ENCODE measurements at regions not wholly inside any gene's neighbourhood (a gene's known extent, or its start where the extent isn't known, plus 50 kb on each side); places are given as distances from the start of the nearest gene placed in this dataset.

GRCh38 chr15:75125935-75126334, 75.7 kb upstream of the C15orf39 start:
- no peak overlapping the region for H3K4me2 ChIP-seq (ENCODE audit: low read length)
- H3K4me3 ChIP-seq (ENCODE audit: low read depth, low read length), result no peak overlapping the region
- no peaks in the 10 kb centered on the region for H3K36me3 ChIP-seq (ENCODE audit: control insufficient read depth in 1 of 2, insufficient read depth in 2 of 2, low read length in 2 of 2)
- H2AK5ac ChIP-seq (ENCODE audit: low read length), result no peak overlapping the region
- no peak overlapping the region for H3K9ac ChIP-seq (ENCODE audit: low read length)
- peaks cover 2% of the 10 kb centered on the region for H3K9me3 ChIP-seq (ENCODE audit: insufficient read depth, low read depth, low read length)
- no CpG with 5 or more reads among the region's 5 CpGs for WGBS (ENCODE audit: extremely low coverage, insufficient coverage, insufficient read length)
- H3K4me1 ChIP-seq (ENCODE audit: control insufficient read depth in 1 of 2, insufficient read depth in 2 of 2, low read length in 2 of 2), result no peaks in the 10 kb centered on the region
- H3K79me2 ChIP-seq (ENCODE audit: control insufficient read depth, insufficient read depth, low read length, poor library complexity), result no peaks in the 10 kb centered on the region
- no peaks in the 10 kb centered on the region for H3K79me1 ChIP-seq (ENCODE audit: low read length)
- no peak overlapping the region for H3K18ac ChIP-seq (ENCODE audit: low read length)
- H3K23ac ChIP-seq (ENCODE audit: low read length), result no peak overlapping the region
- H2BK5ac ChIP-seq (ENCODE audit: low read depth, low read length, poor library complexity), result no peak overlapping the region
- no peak overlapping the region for H2AFZ ChIP-seq (ENCODE audit: insufficient read depth, low read length, poor library complexity)
- no peak overlapping the region for H3K4ac ChIP-seq (ENCODE audit: low read depth, low read length)
- H4K91ac ChIP-seq (ENCODE audit: low read depth, low read length), result no peak overlapping the region
- no peak overlapping the region for H4K8ac ChIP-seq (ENCODE audit: low read depth, low read length)
- DNase-seq, result no peak
- H3K27ac ChIP-seq (ENCODE audit: low read depth, low read length), result no peak overlapping the region
- H2BK12ac ChIP-seq (ENCODE audit: low read length), result no peak overlapping the region
- no peaks in the 10 kb centered on the region for H3K27me3 ChIP-seq (ENCODE audit: insufficient read depth, low read length)
- H2BK120ac ChIP-seq (ENCODE audit: insufficient read depth, low read length, poor library complexity), result no peak overlapping the region
- no peak overlapping the region for H3K14ac ChIP-seq (ENCODE audit: low read length)
- H4K12ac ChIP-seq (ENCODE audit: low read depth, low read length), result no peak overlapping the region

- Histone ChIP-seq H3K27ac (ENCODE audit: low read depth, low read length) (no peak overlapping the region), H3K9me3 (ENCODE audit: insufficient read depth, low read depth, low read length) (peaks cover 2% of the 10 kb centered on the region), H3K14ac (ENCODE audit: low read length) (no peak overlapping the region), H3K9ac (ENCODE audit: low read length) (no peak overlapping the region), H2BK12ac (ENCODE audit: low read length) (no peak overlapping the region), H4K12ac (ENCODE audit: low read depth, low read length) (no peak overlapping the region), H3K79me1 (ENCODE audit: low read length) (no peaks in the 10 kb centered on the region), H3K4me3 (ENCODE audit: low read depth, low read length) (no peak overlapping the region), H4K91ac (ENCODE audit: low read depth, low read length) (no peak overlapping the region), H3K36me3 (ENCODE audit: control insufficient read depth in 1 of 2, insufficient read depth in 2 of 2, low read length in 2 of 2) (no peaks in the 10 kb centered on the region), H3K4me1 (ENCODE audit: control insufficient read depth in 1 of 2, insufficient read depth in 2 of 2, low read length in 2 of 2) (no peaks in the 10 kb centered on the region), H3K18ac (ENCODE audit: low read length) (no peak overlapping the region), H4K8ac (ENCODE audit: low read depth, low read length) (no peak overlapping the region), H2BK5ac (ENCODE audit: low read depth, low read length, poor library complexity) (no peak overlapping the region), H2BK120ac (ENCODE audit: insufficient read depth, low read length, poor library complexity) (no peak overlapping the region), H3K4me2 (ENCODE audit: low read length) (no peak overlapping the region), H2AFZ (ENCODE audit: insufficient read depth, low read length, poor library complexity) (no peak overlapping the region), H3K27me3 (ENCODE audit: insufficient read depth, low read length) (no peaks in the 10 kb centered on the region), H2AK5ac (ENCODE audit: low read length) (no peak overlapping the region), H3K23ac (ENCODE audit: low read length) (no peak overlapping the region), H3K4ac (ENCODE audit: low read depth, low read length) (no peak overlapping the region), H3K79me2 (ENCODE audit: control insufficient read depth, insufficient read depth, low read length, poor library complexity) (no peaks in the 10 kb centered on the region)
- no CpG with 5 or more reads among the region's 10 CpGs for WGBS (ENCODE audit: extremely low coverage, insufficient coverage, insufficient read length)
- no peak for DNase-seq
Measured at GRCh38 chr15:75126864-75127580, 74.7 kb upstream of the C15orf39 start.

GRCh38 chr15:75129788-75130187, 71.9 kb upstream of the C15orf39 start:
- no CpG with 5 or more reads among the region's 4 CpGs for WGBS (ENCODE audit: extremely low coverage, insufficient coverage, insufficient read length)
- Histone ChIP-seq H2BK5ac (ENCODE audit: low read depth, low read length, poor library complexity) (no peak overlapping the region), H3K4me3 (ENCODE audit: low read depth, low read length) (no peak overlapping the region), H3K4ac (ENCODE audit: low read depth, low read length) (no peak overlapping the region), H4K91ac (ENCODE audit: low read depth, low read length) (no peak overlapping the region), H4K8ac (ENCODE audit: low read depth, low read length) (no peak overlapping the region), H3K79me1 (ENCODE audit: low read length) (no peaks in the 10 kb centered on the region), H4K12ac (ENCODE audit: low read depth, low read length) (no peak overlapping the region), H3K27me3 (ENCODE audit: insufficient read depth, low read length) (no peaks in the 10 kb centered on the region), H2BK12ac (ENCODE audit: low read length) (no peak overlapping the region), H3K18ac (ENCODE audit: low read length) (no peak overlapping the region), H3K27ac (ENCODE audit: low read depth, low read length) (no peak overlapping the region), H3K14ac (ENCODE audit: low read length) (no peak overlapping the region), H3K9me3 (ENCODE audit: insufficient read depth, low read depth, low read length) (peaks cover 2% of the 10 kb centered on the region), H3K36me3 (ENCODE audit: control insufficient read depth in 1 of 2, insufficient read depth in 2 of 2, low read length in 2 of 2) (no peaks in the 10 kb centered on the region), H3K4me2 (ENCODE audit: low read length) (no peak overlapping the region), H2AK5ac (ENCODE audit: low read length) (no peak overlapping the region), H3K79me2 (ENCODE audit: control insufficient read depth, insufficient read depth, low read length, poor library complexity) (no peaks in the 10 kb centered on the region), H3K9ac (ENCODE audit: low read length) (no peak overlapping the region), H2BK120ac (ENCODE audit: insufficient read depth, low read length, poor library complexity) (no peak overlapping the region), H3K4me1 (ENCODE audit: control insufficient read depth in 1 of 2, insufficient read depth in 2 of 2, low read length in 2 of 2) (no peaks in the 10 kb centered on the region), H3K23ac (ENCODE audit: low read length) (no peak overlapping the region), H2AFZ (ENCODE audit: insufficient read depth, low read length, poor library complexity) (no peak overlapping the region)
- no peak for DNase-seq

GRCh38 chr15:75131269-75131643, 70.4 kb upstream of the C15orf39 start:
- no peak overlapping the region for H3K9ac ChIP-seq (ENCODE audit: low read length)
- peaks cover 2% of the 10 kb centered on the region for H3K9me3 ChIP-seq (ENCODE audit: insufficient read depth, low read depth, low read length)
- H3K18ac ChIP-seq (ENCODE audit: low read length), result no peak overlapping the region
- no peak overlapping the region for H3K4me3 ChIP-seq (ENCODE audit: low read depth, low read length)
- no peak overlapping the region for H3K23ac ChIP-seq (ENCODE audit: low read length)
- H3K79me1 ChIP-seq (ENCODE audit: low read length), result no peaks in the 10 kb centered on the region
- no peak overlapping the region for H3K4ac ChIP-seq (ENCODE audit: low read depth, low read length)
- H3K4me1 ChIP-seq (ENCODE audit: control insufficient read depth in 1 of 2, insufficient read depth in 2 of 2, low read length in 2 of 2), result no peaks in the 10 kb centered on the region
- H3K27ac ChIP-seq (ENCODE audit: low read depth, low read length), result no peak overlapping the region
- no peaks in the 10 kb centered on the region for H3K36me3 ChIP-seq (ENCODE audit: control insufficient read depth in 1 of 2, insufficient read depth in 2 of 2, low read length in 2 of 2)
- no peaks in the 10 kb centered on the region for H3K79me2 ChIP-seq (ENCODE audit: control insufficient read depth, insufficient read depth, low read length, poor library complexity)
- H4K91ac ChIP-seq (ENCODE audit: low read depth, low read length), result no peak overlapping the region
- no peak overlapping the region for H4K8ac ChIP-seq (ENCODE audit: low read depth, low read length)
- no peak overlapping the region for H3K4me2 ChIP-seq (ENCODE audit: low read length)
- no peak overlapping the region for H2BK5ac ChIP-seq (ENCODE audit: low read depth, low read length, poor library complexity)
- H2BK120ac ChIP-seq (ENCODE audit: insufficient read depth, low read length, poor library complexity), result no peak overlapping the region
- H3K14ac ChIP-seq (ENCODE audit: low read length), result no peak overlapping the region
- H2AFZ ChIP-seq (ENCODE audit: insufficient read depth, low read length, poor library complexity), result no peak overlapping the region
- H4K12ac ChIP-seq (ENCODE audit: low read depth, low read length), result no peak overlapping the region
- no peak overlapping the region for H2AK5ac ChIP-seq (ENCODE audit: low read length)
- DNase-seq, result no peak
- H3K27me3 ChIP-seq (ENCODE audit: insufficient read depth, low read length), result no peaks in the 10 kb centered on the region
- no peak overlapping the region for H2BK12ac ChIP-seq (ENCODE audit: low read length)
- WGBS (ENCODE audit: extremely low coverage, insufficient coverage, insufficient read length), result no CpG with 5 or more reads among the region's 1 CpG
